AG10803 (cell line): ENCODE measurements at regions not wholly inside any gene's neighbourhood (a gene's known extent, or its start where the extent isn't known, plus 50 kb on each side); places are given as distances from the start of the nearest gene placed in this dataset.

Experiments
- DNase-seq: peaks from one replicate; pipeline ENCODE4 v3.0.0; 2010; ENCODE audit warnings: low read depth
- H3K4me3 ChIP-seq: 2 replicates; pipeline ENCODE4 v1.5.1; 2011; ENCODE audit warnings: mild to moderate bottlenecking, low read length, control low read depth
- CTCF ChIP-seq: conservative IDR thresholded peaks from 2 replicates; pipeline ENCODE4 v1.5.1; 2011; ENCODE audit warnings: mild to moderate bottlenecking, low read length, control low read depth, inconsistent platforms

GRCh38 chr3:18787441-18787840, 360.9 kb upstream of the KCNH8 start:
- no peak for TF ChIP-seq CTCF
- H3K4me3 ChIP-seq: no peak overlapping the region
- DNase-seq: no peak

GRCh38 chr3:18786650-18787323, 361.5 kb upstream of the KCNH8 start:
- H3K4me3 ChIP-seq: no peak overlapping the region
- no peak for DNase-seq
- no peak for TF ChIP-seq CTCF

GRCh38 chr3:18782191-18782590, 357.1 kb upstream of the SATB1 start:
- no peak for DNase-seq
- no peak for TF ChIP-seq CTCF
- no peak overlapping the region for H3K4me3 ChIP-seq

- no peak for TF ChIP-seq CTCF
- H3K4me3 ChIP-seq: no peak overlapping the region
- DNase-seq: no peak
These were observed 355.8 kb upstream of the SATB1 start for GRCh38 chr3:18780959-18781358.

GRCh38 chr3:18779704-18780103, 354.6 kb upstream of the SATB1 start:
- no peak for TF ChIP-seq CTCF
- no peak for DNase-seq
- H3K4me3 ChIP-seq: no peak overlapping the region

GRCh38 chr3:18778598-18778997, 353.5 kb upstream of the SATB1 start:
- no peak for DNase-seq
- no peak overlapping the region for H3K4me3 ChIP-seq
- TF ChIP-seq CTCF: no peak

GRCh38 chr3:18778094-18778493, 353.0 kb upstream of the SATB1 start:
- TF ChIP-seq CTCF: no peak
- H3K4me3 ChIP-seq: no peak overlapping the region
- no peak for DNase-seq
